GM23248 (cell line): ENCODE measurements at regions not wholly inside any gene's neighbourhood (a gene's known extent, or its start where the extent isn't known, plus 50 kb on each side); places are given as distances from the start of the nearest gene placed in this dataset.
"Not testable (repeated sequence)": the region's sequence is repeated elsewhere in the genome, so short reads cannot be mapped to it uniquely, and the experiment has no call there.

Source experiments
- DNase-seq: peaks from one replicate; pipeline ENCODE4 v3.0.0-alpha.2; 2015
- H2AFZ ChIP-seq: fragments of 200-600 bp; sonication (generic); 2 replicates; pipeline ENCODE4 v1.6.1; 2016; ENCODE audit warnings: antibody characterized with exemption
- H3F3A ChIP-seq: fragments of 200-600 bp; sonication (generic); 2 replicates; pipeline ENCODE4 v1.6.1; 2016; ENCODE audit warnings: mild to moderate bottlenecking, antibody characterized with exemption, mixed run types; ENCODE audit not compliant: insufficient read depth
- H3K27ac ChIP-seq: fragments of 200-600 bp; sonication (generic); 2 replicates; pipeline ENCODE4 v1.5.1; 2016; ENCODE audit warnings: mild to moderate bottlenecking
- H3K27me3 ChIP-seq: fragments of 200-600 bp; sonication (generic); replicated peaks from 2 replicates; pipeline ENCODE4 v1.6.1; 2016; ENCODE audit warnings: mild to moderate bottlenecking; ENCODE audit not compliant: insufficient read depth
- H3K36me3 ChIP-seq: fragments of 200-600 bp; sonication (generic); 2 replicates; pipeline ENCODE4 v1.6.1; 2016; ENCODE audit warnings: low read depth, mild to moderate bottlenecking
- H3K4me1 ChIP-seq: fragments of 200-600 bp; sonication (generic); 2 replicates; pipeline ENCODE4 v1.6.1; 2016; ENCODE audit warnings: mild to moderate bottlenecking; ENCODE audit not compliant: insufficient read depth
- H3K4me2 ChIP-seq: fragments of 200-600 bp; sonication (generic); one replicate; pipeline ENCODE4 v1.6.1; 2016; ENCODE audit warnings: mild to moderate bottlenecking; ENCODE audit not compliant: unreplicated experiment
- H3K4me3 ChIP-seq: fragments of 200-600 bp; sonication (generic); 2 replicates; pipeline ENCODE4 v1.5.1; 2016; ENCODE audit warnings: mild to moderate bottlenecking
- H3K79me2 ChIP-seq: fragments of 200-600 bp; sonication (generic); 2 replicates; pipeline ENCODE4 v1.6.1; 2016; ENCODE audit warnings: mild to moderate bottlenecking; ENCODE audit not compliant: insufficient read depth
- H3K9ac ChIP-seq: fragments of 200-600 bp; sonication (generic); 2 replicates; pipeline ENCODE4 v1.6.1; 2016; ENCODE audit warnings: mild to moderate bottlenecking
- H3K9me2 ChIP-seq: fragments of 200-600 bp; sonication (generic); 2 replicates; pipeline ENCODE4 v1.6.1; 2016; ENCODE audit warnings: mixed run types, mild to moderate bottlenecking, moderate library complexity; ENCODE audit not compliant: insufficient read depth
- H3K9me3 ChIP-seq: fragments of 200-600 bp; sonication (generic); one replicate; pipeline ENCODE4 v1.6.1; 2017; ENCODE audit warnings: low read depth
- H4K20me1 ChIP-seq: fragments of 200-600 bp; sonication (generic); 2 replicates; pipeline ENCODE4 v1.6.0; 2016; ENCODE audit not compliant: insufficient read depth
- EZH2 ChIP-seq: fragments of 200-600 bp; sonication (generic); IDR thresholded peaks from 2 replicates; pipeline ENCODE4 v1.6.1; 2018; ENCODE audit warnings: antibody characterized with exemption, mild to moderate bottlenecking; ENCODE audit not compliant: insufficient read depth, poor library complexity, severe bottlenecking
- EZH2phosphoT487 ChIP-seq: fragments of 200-600 bp; sonication (generic); IDR thresholded peaks from 2 replicates; pipeline ENCODE4 v1.6.1; 2018; ENCODE audit warnings: antibody characterized with exemption, moderate library complexity, mild to moderate bottlenecking, low read depth; ENCODE audit not compliant: insufficient read depth
- WGBS, 2 experiments: methylation state at CpG; one replicate each; pipeline ENCODE4 v1.1.6; 2015 to 2017; ENCODE audit warnings: low lambda C conversion rate in 2 of 2, low coverage in 1 of 2; ENCODE audit errors: missing lambda C conversion rate in 2 of 2; 5-methylcytosine and 5-hydroxymethylcytosine counted together
- in situ Hi-C: fragments of 300-500 bp; cut with MboI; formaldehyde crosslinking; loops from 2 replicates; pipeline ENCODE4 v1.15.0; 2020

- no peak for TF ChIP-seq EZH2
- no peak for TF ChIP-seq EZH2phosphoT487
- no peak overlapping the region for H3K9ac ChIP-seq
- 67 to 71% methylated on average over 4 of the region's 4 CpGs for WGBS, 2 experiments
- no peaks in the 10 kb centered on the region for H4K20me1 ChIP-seq
- H3K27me3 ChIP-seq = peaks cover 3% of the 10 kb centered on the region; the same call in 1 of the 2 replicates
- H3F3A ChIP-seq = no peaks in the 10 kb centered on the region
- H3K4me3 ChIP-seq = no peak overlapping the region
- H3K4me1 ChIP-seq = no peaks in the 10 kb centered on the region
- in situ Hi-C loops = no loop called here
- no peak for DNase-seq
- H3K36me3 ChIP-seq = no peaks in the 10 kb centered on the region
- H2AFZ ChIP-seq = no peak overlapping the region
- no peaks in the 10 kb centered on the region for H3K9me2 ChIP-seq
- no peak overlapping the region for H3K4me2 ChIP-seq
- no peaks in the 10 kb centered on the region for H3K79me2 ChIP-seq
- H3K9me3 ChIP-seq = no peaks in the 10 kb centered on the region
- no peak overlapping the region for H3K27ac ChIP-seq
These were observed 127.6 kb downstream of the MAP3K7 start for GRCh38 chr6:90459225-90459758.

- peak overlapping the region; percentile 43; the same call in 1 of the 2 replicates for H3K4me3 ChIP-seq
- 0 out of 2 replicates have a peak overlapping the region, but pooled peaks have one; percentile 44 for H2AFZ ChIP-seq
- in situ Hi-C loops = no loop called here
These were observed 128.3 kb downstream of the MAP3K7 start for GRCh38 chr6:90458353-90459224.

GRCh38 chr6:90457867-90458259 lies 129.0 kb downstream of the MAP3K7 start:
- Histone ChIP-seq H3K4me3 (no peak overlapping the region), H3K9ac (no peak overlapping the region), H3K27me3 (peaks cover 3% of the 10 kb centered on the region; the same call in 1 of the 2 replicates), H3K79me2 (no peaks in the 10 kb centered on the region), H3K9me3 (no peaks in the 10 kb centered on the region), H2AFZ (no peak overlapping the region), H3K36me3 (no peaks in the 10 kb centered on the region), H3K9me2 (no peaks in the 10 kb centered on the region), H3K4me2 (no peak overlapping the region), H3K27ac (no peak overlapping the region), H3K4me1 (no peaks in the 10 kb centered on the region), H4K20me1 (no peaks in the 10 kb centered on the region), H3F3A (no peaks in the 10 kb centered on the region)
- WGBS, 2 experiments = 73 to 78% methylated on average over 2 of the region's 2 CpGs
- in situ Hi-C loops = no loop called here
- no peak for DNase-seq
- TF ChIP-seq EZH2 = no peak
- TF ChIP-seq EZH2phosphoT487 = no peak

More at GRCh38 chr6:90458353-90459224, 128.3 kb downstream of the MAP3K7 start:
- Histone ChIP-seq H3F3A (no peaks in the 10 kb centered on the region), H4K20me1 (no peaks in the 10 kb centered on the region), H3K36me3 (no peaks in the 10 kb centered on the region), H3K9ac (no peak overlapping the region), H3K79me2 (no peaks in the 10 kb centered on the region), H3K27ac (no peak overlapping the region), H3K4me1 (no peaks in the 10 kb centered on the region), H3K9me3 (no peaks in the 10 kb centered on the region), H3K4me2 (no peak overlapping the region), H3K27me3 (peaks cover 3% of the 10 kb centered on the region; the same call in 1 of the 2 replicates), H3K9me2 (no peaks in the 10 kb centered on the region)
- WGBS, 2 experiments = 19 to 28% methylated on average over 10 of the region's 10 CpGs
- TF ChIP-seq EZH2 (no peak), EZH2phosphoT487 (no peak)
- DNase-seq = peak; percentile 49

- H4K20me1 ChIP-seq, H3K4me2 ChIP-seq, H3K9ac ChIP-seq, H3K9me3 ChIP-seq, H3K4me1 ChIP-seq, H3K27ac ChIP-seq, in situ Hi-C loops, H3K79me2 ChIP-seq, H3F3A ChIP-seq, H3K4me3 ChIP-seq, H3K9me2 ChIP-seq, H3K27me3 ChIP-seq, H2AFZ ChIP-seq, DNase-seq, H3K36me3 ChIP-seq: not testable (repeated sequence)
- 70 to 76% methylated on average over 19 of the region's 19 CpGs for WGBS, 2 experiments
These were observed 129.6 kb downstream of the MAP3K7 start for GRCh38 chr6:90456997-90457866.
